Activated T-helper 1 cell treated with anti-CD3 and anti-CD28 coated beads, Interleukin-2, amount 50 U/mL, for 16 hours (primary cell): ENCODE measurements at regions not wholly inside any gene's neighbourhood (a gene's known extent, or its start where the extent isn't known, plus 50 kb on each side); places are given as distances from the start of the nearest gene placed in this dataset.
A peak's percentile ranks its signal among the peaks of the same experiment; 100 is the strongest.

Source experiments
- DNase-seq, 2 donors: peaks; one replicate each; pipeline ENCODE4 v3.0.0-alpha.2; 2020; ENCODE audit warnings: low read depth in 1 of 2, low spot score in 1 of 2

- DNase-seq, result no peak
Measured at GRCh38 chr17:77454242-77455095, 313.7 kb downstream of the SEC14L1 start.

GRCh38 chr17:77455111-77455890 is 314.5 kb downstream of the SEC14L1 start:
- no peak for DNase-seq

GRCh38 chr17:77455891-77456260 is 315.1 kb downstream of the SEC14L1 start:
- no peak for DNase-seq

- no peak for DNase-seq
Measured at GRCh38 chr17:77456271-77456950, 315.6 kb downstream of the SEC14L1 start.

- DNase-seq, result no peak
Measured at GRCh38 chr17:77456951-77457548, 316.3 kb downstream of the SEC14L1 start.

DNA sequence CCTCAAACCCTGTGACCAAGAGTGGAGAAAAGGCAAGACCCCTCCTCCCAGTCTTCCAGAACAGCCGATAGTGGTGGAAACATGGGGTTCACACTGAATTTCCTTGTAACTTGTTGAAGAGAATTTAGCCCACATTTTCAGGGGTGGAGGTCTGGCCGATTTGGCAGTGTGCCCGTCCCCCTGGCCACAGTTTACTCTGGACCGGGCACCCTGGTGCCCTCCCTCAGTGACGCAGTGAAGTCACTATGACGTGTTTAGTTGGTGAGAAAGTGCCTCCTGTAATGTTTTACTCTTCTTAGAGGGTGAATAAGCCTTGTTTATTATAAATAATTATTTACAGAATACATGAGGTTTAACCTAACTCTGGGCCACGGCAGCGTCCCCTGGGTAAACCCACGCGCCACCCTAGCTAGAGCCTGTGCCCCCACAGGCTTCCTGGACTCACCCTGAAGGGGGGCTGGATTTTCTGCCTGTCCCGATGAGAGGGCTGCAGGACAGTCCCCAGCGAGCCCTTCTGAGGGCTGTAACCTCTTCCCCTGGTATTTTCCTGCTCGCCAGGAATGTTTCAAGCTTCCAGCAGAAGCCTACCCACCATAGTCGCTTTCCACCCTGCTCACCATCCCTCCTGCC is 316.9 kb downstream of the SEC14L1 start:
- no peak for DNase-seq

DNA sequence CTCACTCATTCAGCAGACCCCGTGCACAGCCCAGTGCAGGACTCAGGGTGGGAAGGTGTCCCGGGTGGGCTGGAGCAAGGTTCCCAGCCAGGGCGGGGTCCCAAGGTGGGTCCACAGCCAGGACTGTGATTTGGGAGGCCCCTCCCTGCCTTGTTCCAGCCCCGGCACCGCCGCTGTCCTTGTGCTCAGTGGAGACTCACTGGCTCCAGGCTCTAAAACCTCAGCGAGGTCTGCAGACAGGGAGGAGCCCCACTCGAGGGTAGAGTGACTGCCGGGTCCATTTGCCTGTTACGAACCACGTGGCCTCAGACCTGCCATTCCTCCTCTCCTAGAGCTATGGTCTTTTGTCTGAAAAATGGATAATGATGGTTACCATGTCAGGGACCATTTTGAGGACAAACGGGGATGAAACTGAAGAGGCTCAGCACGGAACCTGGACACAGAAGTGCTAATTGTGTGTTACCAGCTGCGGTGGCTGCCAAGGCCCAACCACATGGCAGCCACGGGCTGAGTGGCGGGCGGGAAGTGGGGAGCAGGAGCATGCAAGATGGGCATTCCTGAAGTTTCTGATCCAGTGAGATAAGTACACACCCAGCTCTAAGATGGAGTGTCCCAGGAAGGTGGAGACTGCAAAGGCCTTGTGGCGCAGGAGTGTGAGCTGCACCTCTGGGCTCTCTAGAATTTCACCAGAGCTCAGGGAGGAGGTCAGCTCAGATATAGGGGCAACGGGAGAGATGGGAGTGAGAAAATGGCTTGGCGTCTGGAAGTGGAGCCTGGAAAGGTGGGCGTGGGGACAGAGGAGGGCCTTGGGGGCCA is 317.6 kb downstream of the SEC14L1 start:
- DNase-seq, result no peak

- DNase-seq, result no peak
Measured at GRCh38 chr17:77459018-77459755, 318.4 kb downstream of the SEC14L1 start.

DNA sequence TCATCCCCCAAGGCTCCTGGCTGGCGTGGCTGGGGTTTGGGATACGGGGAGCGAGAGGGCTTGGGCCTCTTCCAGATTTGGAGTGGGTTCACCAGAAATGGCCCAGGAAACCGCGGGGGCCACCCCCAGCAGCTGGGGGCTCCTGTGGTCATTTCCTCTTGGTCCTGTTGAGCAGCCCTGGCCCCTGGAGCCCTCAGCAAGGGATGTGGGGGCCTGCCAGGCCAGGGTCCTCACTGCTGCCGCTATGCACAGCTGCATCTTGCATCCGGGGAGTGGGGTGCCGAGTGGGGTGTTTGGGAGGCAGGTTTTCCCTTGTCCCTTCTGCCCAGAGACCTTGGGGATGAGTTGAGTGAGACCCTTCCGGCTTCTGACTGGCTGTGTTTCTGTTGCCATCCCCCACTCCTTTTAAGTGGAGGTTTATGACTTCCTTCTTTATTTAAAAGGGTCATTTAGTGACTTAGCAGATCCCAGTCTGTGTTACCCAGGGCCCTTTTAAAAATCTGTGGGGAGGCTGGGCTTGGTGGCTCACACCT is 319.8 kb downstream of the SEC14L1 start:
- no peak for DNase-seq

DNA sequence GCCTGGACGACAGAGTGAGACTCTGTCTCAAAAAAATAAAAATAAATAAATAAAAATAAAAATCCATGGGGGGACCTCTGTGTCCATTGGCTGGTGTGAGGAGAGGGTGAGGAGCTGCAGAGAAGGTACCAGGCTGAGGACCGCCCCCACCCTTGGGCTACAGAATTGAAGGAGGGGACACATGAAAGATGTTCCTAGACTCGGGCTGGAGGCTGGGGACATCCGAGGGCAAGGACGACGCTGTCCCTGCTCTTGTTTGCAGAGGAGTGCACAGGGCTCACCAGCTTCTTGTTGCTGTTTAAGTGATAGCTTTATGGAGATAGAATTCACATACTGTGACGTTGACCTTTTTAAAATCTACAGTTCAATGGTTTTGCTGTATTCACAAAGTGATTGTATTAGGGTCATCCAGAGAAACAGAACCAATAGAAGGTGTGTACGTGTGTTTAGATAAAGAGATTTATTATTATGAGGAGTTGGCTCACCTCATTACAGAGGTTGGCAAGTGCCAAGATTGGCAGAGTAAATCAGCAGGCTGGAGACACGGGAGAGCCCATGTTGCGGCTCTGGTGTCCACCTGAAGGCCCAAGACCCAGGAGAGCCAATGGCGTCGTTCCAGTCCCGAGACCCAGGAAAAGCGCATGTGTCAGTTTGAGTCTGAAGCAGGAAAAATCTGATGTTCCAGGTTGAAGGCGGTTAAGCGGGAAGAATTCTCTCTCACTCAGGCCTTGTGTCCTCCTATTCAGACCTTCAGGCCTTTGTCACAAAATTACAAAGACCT is 320.7 kb downstream of the SEC14L1 start:
- no peak for DNase-seq

DNA sequence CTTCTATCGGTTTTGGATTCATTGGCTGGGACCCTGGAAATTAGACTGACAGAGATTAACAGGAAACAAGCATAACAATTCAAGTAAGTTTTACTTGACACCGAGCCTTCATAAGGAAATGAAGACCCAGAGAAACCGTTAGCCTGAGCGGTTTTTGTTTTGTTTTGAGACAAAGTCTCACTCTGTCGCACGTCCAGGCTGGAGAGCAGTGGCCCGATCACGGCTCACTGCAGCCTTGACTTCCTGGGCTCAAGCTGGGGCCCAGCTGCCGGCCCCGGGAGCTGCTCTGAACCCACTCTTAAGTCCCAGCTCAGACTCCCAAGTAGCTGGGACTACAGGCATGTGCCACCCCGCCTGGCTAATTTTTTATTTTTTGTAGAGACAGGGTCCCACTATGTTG is 321.3 kb downstream of the SEC14L1 start:
- DNase-seq, result no peak

- no peak for DNase-seq
Measured at GRCh38 chr17:77462553-77463497, 322.1 kb downstream of the SEC14L1 start.

DNA sequence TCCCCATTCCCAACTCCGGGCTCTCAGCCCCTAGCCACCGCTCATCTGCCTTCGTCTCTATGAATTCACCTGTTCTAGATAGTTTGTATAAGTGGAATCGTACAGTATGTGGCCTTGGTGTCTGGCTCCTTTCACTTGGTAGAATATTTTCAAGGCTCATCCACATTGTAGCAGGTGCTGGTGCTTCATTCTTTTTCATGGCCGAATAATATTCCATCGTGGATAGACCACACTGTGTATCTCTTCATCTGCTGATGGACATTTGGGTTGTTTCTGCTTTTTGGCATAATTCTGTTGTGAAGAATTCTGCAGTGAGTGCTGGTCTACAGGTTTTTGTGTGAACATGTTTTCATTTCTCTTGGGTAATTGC is 324.2 kb downstream of the SEC14L1 start:
- DNase-seq, result no peak

- peak; percentile 60 to 61 for DNase-seq
Measured at GRCh38 chr17:77465358-77466041, 324.7 kb downstream of the SEC14L1 start.

DNA sequence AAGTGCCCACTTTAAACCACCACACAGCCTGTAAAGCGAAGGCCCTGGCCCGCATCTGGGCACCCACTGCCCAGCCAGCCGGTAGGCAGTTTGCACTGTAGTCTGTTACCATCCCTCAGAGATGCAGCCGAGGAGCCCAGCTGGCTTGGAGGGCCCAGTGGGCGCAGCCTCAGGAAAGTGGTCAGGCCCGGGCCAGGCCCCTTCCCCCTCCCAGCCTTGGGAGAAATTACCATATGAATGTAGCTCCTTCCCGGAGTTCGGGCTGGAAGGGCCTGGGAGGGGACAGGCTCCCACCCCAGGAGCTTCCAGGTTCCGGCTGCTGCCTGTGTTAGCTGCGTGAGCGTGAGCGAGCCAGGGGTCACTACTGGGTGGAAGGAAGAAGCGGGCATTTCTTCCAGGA is 325.4 kb downstream of the SEC14L1 start:
- DNase-seq, result no peak

GRCh38 chr17:77466596-77467223 is 325.9 kb downstream of the SEC14L1 start:
- DNase-seq, result no peak
